Vagina (tissue), 2 donors: ENCODE measurements at regions not wholly inside any gene's neighbourhood (a gene's known extent, or its start where the extent isn't known, plus 50 kb on each side); places are given as distances from the start of the nearest gene placed in this dataset.

Experiments used
- DNase-seq, 2 donors: peaks; one replicate each; pipeline ENCODE4 v3.0.0-alpha.2; 2017; ENCODE audit errors: extremely low spot score in 2 of 2
- H3K27ac ChIP-seq: fragments of 200-600 bp; sonication (generic); one replicate; pipeline ENCODE4 v1.5.1; 2019
- H3K27me3 ChIP-seq: fragments of 200-600 bp; sonication (generic); one replicate; pipeline ENCODE4 v1.5.1; 2019
- H3K36me3 ChIP-seq, 2 donors: fragments of 200-600 bp; sonication (generic); one replicate each; pipeline ENCODE4 v1.5.1; 2017 to 2019
- H3K4me1 ChIP-seq: fragments of 200-600 bp; sonication (generic); one replicate; pipeline ENCODE4 v1.5.1; 2019
- H3K4me3 ChIP-seq, 2 donors: fragments of 200-600 bp; sonication (generic); 1 replicate in 1 of 2; 2 replicates in 1 of 2; pipeline ENCODE4 v1.5.1; 2016 to 2019
- H3K9me3 ChIP-seq: fragments of 200-600 bp; sonication (generic); one replicate; pipeline ENCODE4 v1.5.1; 2019
- POLR2A ChIP-seq, 2 donors: fragments of 450-650 bp; IDR thresholded peaks; one replicate each; pipeline ENCODE4 v1.6.1; 2017; ENCODE audit warnings: antibody characterized with exemption in 2 of 2, mild to moderate bottlenecking in 2 of 2, moderate library complexity in 2 of 2
- POLR2AphosphoS5 ChIP-seq, 2 donors: sonication (generic); formaldehyde crosslinking; IDR thresholded peaks; one replicate each; pipeline ENCODE4 v1.9.0; 2017; ENCODE audit warnings: antibody characterized with exemption in 2 of 2, mild to moderate bottlenecking in 2 of 2, low read depth in 1 of 2; ENCODE audit not compliant: insufficient read depth in 1 of 2
- intact Hi-C: fragments of 100-400 bp; cut with DNase I; formaldehyde crosslinking; loops from one replicate; pipeline ENCODE4 v1.15.1; 2023
- TF ChIP-seq, protein P1 (sequence below), 3 experiments: fragments of 450-650 bp in 2 of 3; fragments of 200-600 bp in 1 of 3; sonication (generic) in 1 of 3; IDR thresholded peaks; one replicate each; pipeline ENCODE4 v1.5.1; 2017 to 2019; ENCODE audit warnings: antibody characterized with exemption in 3 of 3, mild to moderate bottlenecking in 2 of 3, moderate library complexity in 2 of 3

DNA sequence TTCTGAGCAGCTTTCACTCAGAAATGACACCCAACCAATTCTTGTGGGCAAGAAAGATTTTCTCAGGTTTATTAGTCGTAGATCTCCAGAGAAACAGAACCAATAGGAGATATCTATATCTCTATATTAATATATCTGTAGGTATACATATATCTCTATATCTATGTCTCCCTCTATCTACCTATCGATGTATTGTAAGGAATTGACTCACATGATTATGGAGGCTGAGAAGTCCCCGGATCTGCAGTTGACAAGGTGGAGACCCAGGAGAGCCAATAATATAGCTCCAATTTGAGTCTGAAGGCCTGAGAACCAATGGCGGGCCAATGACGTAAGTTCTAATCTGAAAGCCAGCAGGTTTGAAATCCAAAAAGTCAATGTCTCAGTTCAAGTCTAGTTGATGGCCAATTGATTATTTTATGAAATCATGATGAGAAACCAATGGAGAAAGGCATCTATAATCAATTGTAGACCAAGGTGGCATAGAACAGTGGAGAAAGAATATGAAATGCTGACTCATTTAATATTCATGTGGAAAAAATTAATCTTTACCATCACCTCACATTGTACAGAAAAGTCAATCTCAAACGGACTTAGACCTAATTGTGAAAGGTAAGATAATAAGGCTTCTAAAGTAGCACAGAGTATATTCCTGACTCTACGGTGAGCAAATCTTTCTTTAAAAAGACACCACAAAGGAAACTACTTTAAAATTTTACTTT is 65.6 kb upstream of the CHRNA7 start:
- intact Hi-C loops, result no loop called here
- Histone ChIP-seq H3K36me3 (no peaks in the 10 kb centered on the region), H3K4me3 (no peak overlapping the region), H3K27me3 (no peaks in the 10 kb centered on the region), H3K4me1 (no peaks in the 10 kb centered on the region), H3K9me3 (no peaks in the 10 kb centered on the region), H3K27ac (no peak overlapping the region)
- no peak for DNase-seq
- TF ChIP-seq, protein P1, sequence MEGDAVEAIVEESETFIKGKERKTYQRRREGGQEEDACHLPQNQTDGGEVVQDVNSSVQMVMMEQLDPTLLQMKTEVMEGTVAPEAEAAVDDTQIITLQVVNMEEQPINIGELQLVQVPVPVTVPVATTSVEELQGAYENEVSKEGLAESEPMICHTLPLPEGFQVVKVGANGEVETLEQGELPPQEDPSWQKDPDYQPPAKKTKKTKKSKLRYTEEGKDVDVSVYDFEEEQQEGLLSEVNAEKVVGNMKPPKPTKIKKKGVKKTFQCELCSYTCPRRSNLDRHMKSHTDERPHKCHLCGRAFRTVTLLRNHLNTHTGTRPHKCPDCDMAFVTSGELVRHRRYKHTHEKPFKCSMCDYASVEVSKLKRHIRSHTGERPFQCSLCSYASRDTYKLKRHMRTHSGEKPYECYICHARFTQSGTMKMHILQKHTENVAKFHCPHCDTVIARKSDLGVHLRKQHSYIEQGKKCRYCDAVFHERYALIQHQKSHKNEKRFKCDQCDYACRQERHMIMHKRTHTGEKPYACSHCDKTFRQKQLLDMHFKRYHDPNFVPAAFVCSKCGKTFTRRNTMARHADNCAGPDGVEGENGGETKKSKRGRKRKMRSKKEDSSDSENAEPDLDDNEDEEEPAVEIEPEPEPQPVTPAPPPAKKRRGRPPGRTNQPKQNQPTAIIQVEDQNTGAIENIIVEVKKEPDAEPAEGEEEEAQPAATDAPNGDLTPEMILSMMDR (IDR thresholded peaks at IDR 0.05), result no peak
- TF ChIP-seq POLR2A (IDR thresholded peaks at IDR 0.05) (no peak), POLR2AphosphoS5 (IDR thresholded peaks at IDR 0.05; ENCODE audit: insufficient read depth in 1 of 2, low read depth in 1 of 2) (no peak)

DNA sequence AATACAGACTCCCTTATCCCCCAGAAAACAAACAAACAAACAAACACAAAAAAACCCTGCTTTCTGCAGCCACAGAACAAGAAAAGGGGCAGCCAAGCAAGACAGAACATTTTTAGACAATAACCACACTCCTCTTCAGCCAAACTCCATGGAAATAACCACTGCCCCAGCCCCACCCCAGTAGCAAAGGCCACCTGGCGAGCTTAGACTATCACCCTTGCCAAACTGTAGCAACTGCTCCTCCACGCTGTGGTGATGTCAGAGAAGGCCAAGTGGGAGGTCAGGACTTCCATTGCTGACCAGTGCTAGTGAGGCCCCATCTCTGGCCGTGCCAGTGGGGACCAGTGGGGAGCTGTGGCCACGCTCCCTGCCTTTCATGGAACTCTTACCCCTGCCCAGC is 60.3 kb upstream of the CHRNA7 start:
- Histone ChIP-seq H3K27ac (no peak overlapping the region), H3K4me3 (no peak overlapping the region), H3K36me3 (no peaks in the 10 kb centered on the region), H3K9me3 (no peaks in the 10 kb centered on the region), H3K27me3 (no peaks in the 10 kb centered on the region), H3K4me1 (peaks cover 1% of the 10 kb centered on the region)
- no peak for DNase-seq
- TF ChIP-seq POLR2AphosphoS5 (IDR thresholded peaks at IDR 0.05; ENCODE audit: insufficient read depth in 1 of 2, low read depth in 1 of 2), result no peak
- TF ChIP-seq POLR2A (IDR thresholded peaks at IDR 0.05), result no peak
- TF ChIP-seq, protein P1 (IDR thresholded peaks at IDR 0.05), result no peak
- intact Hi-C loops, result no loop called here

DNA sequence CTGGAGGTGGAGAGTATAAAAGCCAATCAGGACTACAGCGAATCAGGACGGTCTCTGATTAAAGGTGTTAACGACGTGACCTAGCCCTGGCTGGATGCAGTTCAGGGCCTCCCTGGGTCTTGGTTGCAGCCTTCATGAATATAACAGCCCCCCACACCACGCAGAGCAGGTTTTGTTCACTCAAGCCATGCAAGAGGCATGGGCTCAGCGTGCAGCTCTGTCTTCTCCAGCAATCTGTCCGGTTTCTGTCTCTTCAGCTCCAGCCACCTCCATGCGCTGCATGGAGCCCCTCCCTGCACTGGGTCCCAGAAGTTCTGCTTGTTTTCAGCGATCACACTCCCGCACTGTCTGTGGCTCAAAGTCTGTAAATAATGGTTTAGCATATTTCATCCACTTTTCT is 57.1 kb upstream of the CHRNA7 start:
- Histone ChIP-seq H3K36me3 (no peaks in the 10 kb centered on the region), H3K27ac (no peak overlapping the region), H3K4me1 (peaks cover 7% of the 10 kb centered on the region), H3K9me3 (no peaks in the 10 kb centered on the region), H3K27me3 (no peaks in the 10 kb centered on the region), H3K4me3 (no peak overlapping the region)
- TF ChIP-seq, protein P1 (IDR thresholded peaks at IDR 0.05), result no peak
- TF ChIP-seq POLR2A (IDR thresholded peaks at IDR 0.05), result no peak
- TF ChIP-seq POLR2AphosphoS5 (IDR thresholded peaks at IDR 0.05; ENCODE audit: insufficient read depth in 1 of 2, low read depth in 1 of 2), result no peak
- DNase-seq, result no peak
- intact Hi-C loops, result no loop called here

DNA sequence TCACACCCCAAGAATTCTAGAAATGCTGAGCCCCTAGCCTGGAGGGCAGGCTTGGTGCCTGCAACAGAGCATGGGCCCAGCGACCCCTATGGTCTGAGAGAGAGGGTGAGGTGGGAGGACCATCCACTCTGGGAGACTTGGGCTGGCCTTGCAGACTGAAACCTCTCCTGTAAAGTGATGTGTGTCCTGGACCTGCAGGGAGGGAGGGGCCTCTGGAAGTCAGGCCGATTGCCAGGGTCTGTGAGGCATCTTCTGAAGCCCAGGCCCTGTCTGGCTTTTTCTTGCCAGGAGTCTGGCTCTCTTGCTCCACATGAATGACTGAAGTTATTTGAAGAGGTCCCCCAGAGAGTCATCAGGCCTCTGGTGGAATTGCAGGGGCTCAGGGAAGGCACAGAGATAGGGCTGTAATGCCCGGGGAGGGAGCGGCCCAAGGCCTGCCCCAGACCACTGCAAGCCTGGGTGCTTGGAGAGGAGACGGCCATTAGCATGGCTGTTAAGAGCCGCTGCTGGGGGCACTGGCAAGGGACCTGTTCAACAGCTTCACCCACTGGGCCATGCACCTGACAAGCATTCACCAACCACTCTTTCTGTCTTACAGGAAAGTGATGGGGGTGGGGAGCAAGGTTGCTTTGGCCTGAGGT is 56.0 kb upstream of the CHRNA7 start:
- TF ChIP-seq, protein P1 (IDR thresholded peaks at IDR 0.05), result no peak
- TF ChIP-seq POLR2A (IDR thresholded peaks at IDR 0.05) (no peak), POLR2AphosphoS5 (IDR thresholded peaks at IDR 0.05; ENCODE audit: insufficient read depth in 1 of 2, low read depth in 1 of 2) (no peak)

More for the DNA sequence above, 56.0 kb upstream of the CHRNA7 start:
- DNase-seq, result no peak
- intact Hi-C loops, result no loop called here
- H3K9me3 ChIP-seq, result no peaks in the 10 kb centered on the region
- no peak overlapping the region for H3K4me3 ChIP-seq
- no peaks in the 10 kb centered on the region for H3K27me3 ChIP-seq
- H3K27ac ChIP-seq, result no peak overlapping the region
- peaks cover 7% of the 10 kb centered on the region for H3K4me1 ChIP-seq
- H3K36me3 ChIP-seq, result no peaks in the 10 kb centered on the region
